Upper lobe of right lung (tissue), 1 donor: ENCODE measurements at regions not wholly inside any gene's neighbourhood (a gene's known extent, or its start where the extent isn't known, plus 50 kb on each side); places are given as distances from the start of the nearest gene placed in this dataset.
A peak's percentile ranks its signal among the peaks of the same experiment; 100 is the strongest.
"Not testable (repeated sequence)": the region's sequence is repeated elsewhere in the genome, so short reads cannot be mapped to it uniquely, and the experiment has no call there.

Experiments used
- ATAC-seq: fragments of 200-7000 bp; cut with Tn5 transposase; one replicate; pipeline ENCODE4 v1.9.1; 2020; ENCODE audit warnings: mild to moderate bottlenecking, moderate library complexity
- DNase-seq: peaks from one replicate; pipeline ENCODE4 v3.0.0-alpha.2; 2020
- H3K27ac ChIP-seq: fragments of 200-600 bp; one replicate; pipeline ENCODE4 v1.8.0; 2022
- H3K27me3 ChIP-seq: fragments of 200-600 bp; one replicate; pipeline ENCODE4 v1.8.0; 2022; ENCODE audit warnings: mild to moderate bottlenecking
- H3K36me3 ChIP-seq: fragments of 200-600 bp; one replicate; pipeline ENCODE4 v1.8.0; 2022
- H3K4me1 ChIP-seq: fragments of 200-600 bp; one replicate; pipeline ENCODE4 v1.8.0; 2022
- H3K4me3 ChIP-seq: fragments of 200-600 bp; one replicate; pipeline ENCODE4 v1.8.0; 2022; ENCODE audit warnings: mild to moderate bottlenecking
- H3K9me3 ChIP-seq: fragments of 200-600 bp; one replicate; pipeline ENCODE4 v1.8.0; 2022
- intact Hi-C: fragments of 100-400 bp; cut with DNase I; formaldehyde crosslinking; loops from one replicate; pipeline ENCODE4 v1.11.0; 2022
- TF ChIP-seq, protein P1 (sequence below): fragments of 200-600 bp; IDR thresholded peaks from one replicate; pipeline ENCODE4 v1.8.0; 2022; ENCODE audit warnings: antibody characterized with exemption
- donor health status: DM: no; HTN: yes; CAD: no; lungs with severe emphysema.

DNA sequence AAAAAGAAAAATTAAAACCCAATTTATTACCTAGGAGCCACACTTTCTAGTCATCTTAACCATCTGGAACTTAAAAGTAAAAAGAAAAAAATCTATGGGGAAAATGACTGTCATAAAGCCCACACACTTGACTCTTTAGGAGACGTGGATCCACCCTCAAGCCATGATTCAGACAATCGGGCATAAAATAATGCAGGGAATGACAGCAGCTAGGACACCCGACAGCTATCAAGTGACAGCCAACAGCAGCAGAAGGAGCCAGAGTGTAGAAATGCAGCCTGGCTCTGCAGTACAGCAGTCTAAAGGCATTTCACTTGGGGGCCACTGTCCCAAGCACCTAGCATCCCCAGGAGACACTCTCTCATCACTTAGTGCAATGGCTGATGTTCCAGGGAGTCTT is 226.9 kb downstream of the CAAP1 start:
- no peak overlapping the region for H3K27ac ChIP-seq
- ATAC-seq (no peak), DNase-seq (no peak)
- intact Hi-C loops = no loop called here
- H3K36me3 ChIP-seq = no peaks in the 10 kb centered on the region
- TF ChIP-seq, protein P1, sequence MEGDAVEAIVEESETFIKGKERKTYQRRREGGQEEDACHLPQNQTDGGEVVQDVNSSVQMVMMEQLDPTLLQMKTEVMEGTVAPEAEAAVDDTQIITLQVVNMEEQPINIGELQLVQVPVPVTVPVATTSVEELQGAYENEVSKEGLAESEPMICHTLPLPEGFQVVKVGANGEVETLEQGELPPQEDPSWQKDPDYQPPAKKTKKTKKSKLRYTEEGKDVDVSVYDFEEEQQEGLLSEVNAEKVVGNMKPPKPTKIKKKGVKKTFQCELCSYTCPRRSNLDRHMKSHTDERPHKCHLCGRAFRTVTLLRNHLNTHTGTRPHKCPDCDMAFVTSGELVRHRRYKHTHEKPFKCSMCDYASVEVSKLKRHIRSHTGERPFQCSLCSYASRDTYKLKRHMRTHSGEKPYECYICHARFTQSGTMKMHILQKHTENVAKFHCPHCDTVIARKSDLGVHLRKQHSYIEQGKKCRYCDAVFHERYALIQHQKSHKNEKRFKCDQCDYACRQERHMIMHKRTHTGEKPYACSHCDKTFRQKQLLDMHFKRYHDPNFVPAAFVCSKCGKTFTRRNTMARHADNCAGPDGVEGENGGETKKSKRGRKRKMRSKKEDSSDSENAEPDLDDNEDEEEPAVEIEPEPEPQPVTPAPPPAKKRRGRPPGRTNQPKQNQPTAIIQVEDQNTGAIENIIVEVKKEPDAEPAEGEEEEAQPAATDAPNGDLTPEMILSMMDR = no peak
- H3K4me3 ChIP-seq = no peak overlapping the region
- no peaks in the 10 kb centered on the region for H3K4me1 ChIP-seq
- no peaks in the 10 kb centered on the region for H3K27me3 ChIP-seq
- no peaks in the 10 kb centered on the region for H3K9me3 ChIP-seq

DNA sequence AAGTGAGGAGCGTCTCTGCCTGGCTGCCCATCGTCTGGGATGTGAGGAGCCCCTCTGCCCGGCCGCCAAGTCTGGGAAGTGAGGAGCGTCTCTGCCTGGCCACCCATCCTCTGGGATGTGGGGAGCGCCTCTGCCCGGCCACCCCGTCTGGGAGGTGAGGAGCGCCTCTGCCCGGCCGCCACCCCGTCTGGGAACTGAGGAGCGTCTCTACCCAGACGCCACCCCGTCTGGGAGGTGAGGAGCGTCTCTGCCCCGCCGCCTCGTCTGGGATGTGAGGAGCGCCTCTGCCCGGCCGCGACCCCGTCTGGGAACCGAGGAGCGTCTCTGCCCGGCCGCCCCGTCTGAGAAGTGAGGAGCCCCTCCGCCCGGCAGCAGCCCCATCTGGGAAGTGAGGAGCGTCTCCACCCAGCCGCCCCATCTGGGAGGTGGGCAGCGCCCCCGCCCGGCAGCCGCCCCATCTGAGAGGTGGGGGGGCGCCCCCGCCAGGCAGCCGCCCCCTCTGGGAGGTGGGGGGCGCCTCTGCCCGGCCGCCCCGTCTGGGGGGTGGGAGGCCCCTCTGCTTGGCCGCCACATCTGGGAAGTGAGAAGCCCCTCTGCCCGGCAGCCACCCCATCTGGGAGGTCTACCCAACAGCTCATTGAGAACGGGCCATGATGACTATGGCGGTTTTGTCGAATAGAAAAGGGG is 228.4 kb downstream of the CAAP1 start:
- DNase-seq, H3K36me3 ChIP-seq, intact Hi-C loops, H3K9me3 ChIP-seq, H3K4me1 ChIP-seq, H3K4me3 ChIP-seq, H3K27ac ChIP-seq, H3K27me3 ChIP-seq, ATAC-seq: not testable (repeated sequence)

DNA sequence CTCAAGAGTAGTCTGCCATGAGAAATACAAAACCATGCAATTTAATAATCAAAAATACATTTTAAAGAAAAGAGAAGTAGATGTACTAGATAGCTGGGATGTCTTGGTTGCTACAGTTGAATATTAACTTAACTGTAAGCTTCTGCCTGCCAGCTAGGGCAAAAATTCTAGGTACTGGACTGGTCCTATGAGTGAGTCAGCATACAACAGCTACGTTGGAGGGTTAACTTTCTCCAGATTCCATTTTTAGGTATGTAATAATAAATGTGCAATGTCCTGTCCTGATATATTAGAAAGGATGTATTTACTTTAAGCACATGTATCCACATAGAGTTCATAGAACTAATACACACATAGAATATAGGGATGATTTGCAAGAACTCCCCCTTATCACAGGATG is 230.1 kb downstream of the CAAP1 start:
- no peaks in the 10 kb centered on the region for H3K36me3 ChIP-seq
- TF ChIP-seq, protein P1 = no peak
- no peak overlapping the region for H3K27ac ChIP-seq
- no peak overlapping the region for H3K4me3 ChIP-seq
- no peak for DNase-seq
- intact Hi-C loops = no loop called here
- no peaks in the 10 kb centered on the region for H3K4me1 ChIP-seq
- H3K9me3 ChIP-seq = no peaks in the 10 kb centered on the region
- ATAC-seq = no peak
- H3K27me3 ChIP-seq = no peaks in the 10 kb centered on the region

DNA sequence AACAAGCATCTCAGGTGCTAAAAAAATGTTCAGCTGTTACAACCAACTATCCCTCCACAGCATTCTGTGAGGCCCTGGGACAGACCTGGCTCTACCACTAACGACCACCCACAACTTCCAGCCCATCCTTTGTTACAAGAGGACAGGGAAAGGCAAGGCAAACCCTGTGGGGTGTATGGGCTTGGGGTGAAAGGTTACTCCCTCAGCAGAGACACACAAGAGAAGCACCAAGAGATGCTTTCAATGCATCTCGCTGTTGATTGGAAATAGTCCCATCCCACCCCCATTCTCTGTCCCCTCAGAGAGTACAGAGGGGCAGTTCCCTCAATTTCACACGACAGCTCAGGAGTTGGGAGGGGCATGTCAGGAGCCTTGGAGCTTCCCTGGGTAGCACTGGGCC is 234.1 kb downstream of the CAAP1 start:
- ATAC-seq = no peak
- DNase-seq = no peak
- intact Hi-C loops = no loop called here
- Histone ChIP-seq H3K27me3 (no peaks in the 10 kb centered on the region), H3K36me3 (no peaks in the 10 kb centered on the region), H3K4me1 (no peaks in the 10 kb centered on the region), H3K27ac (no peak overlapping the region), H3K4me3 (no peak overlapping the region), H3K9me3 (no peaks in the 10 kb centered on the region)
- TF ChIP-seq, protein P1 = no peak

DNA sequence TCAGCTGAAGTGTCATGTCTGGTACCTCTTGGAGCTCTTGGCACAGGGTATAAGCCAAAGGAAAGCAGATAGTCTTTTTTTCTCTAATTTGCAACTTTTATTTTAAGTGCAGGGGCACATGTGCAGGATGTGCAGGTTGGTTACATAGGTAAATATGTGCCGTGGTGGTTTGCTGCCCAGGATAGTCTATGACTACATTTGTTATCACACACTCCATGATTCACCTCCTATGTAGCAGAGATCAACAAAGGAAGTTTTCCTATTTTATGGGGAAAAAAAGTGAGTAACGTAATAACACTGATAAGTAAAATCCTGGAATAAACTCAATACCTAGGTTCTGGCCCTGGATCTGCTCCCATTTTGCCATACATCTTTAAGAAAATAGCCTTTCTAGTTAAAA is 234.6 kb downstream of the CAAP1 start:
- Histone ChIP-seq H3K4me3 (no peak overlapping the region), H3K4me1 (no peaks in the 10 kb centered on the region), H3K27ac (no peak overlapping the region), H3K27me3 (no peaks in the 10 kb centered on the region), H3K9me3 (no peaks in the 10 kb centered on the region), H3K36me3 (no peaks in the 10 kb centered on the region)
- intact Hi-C loops = no loop called here
- TF ChIP-seq, protein P1 = no peak
- DNase-seq (no peak), ATAC-seq (no peak)

DNA sequence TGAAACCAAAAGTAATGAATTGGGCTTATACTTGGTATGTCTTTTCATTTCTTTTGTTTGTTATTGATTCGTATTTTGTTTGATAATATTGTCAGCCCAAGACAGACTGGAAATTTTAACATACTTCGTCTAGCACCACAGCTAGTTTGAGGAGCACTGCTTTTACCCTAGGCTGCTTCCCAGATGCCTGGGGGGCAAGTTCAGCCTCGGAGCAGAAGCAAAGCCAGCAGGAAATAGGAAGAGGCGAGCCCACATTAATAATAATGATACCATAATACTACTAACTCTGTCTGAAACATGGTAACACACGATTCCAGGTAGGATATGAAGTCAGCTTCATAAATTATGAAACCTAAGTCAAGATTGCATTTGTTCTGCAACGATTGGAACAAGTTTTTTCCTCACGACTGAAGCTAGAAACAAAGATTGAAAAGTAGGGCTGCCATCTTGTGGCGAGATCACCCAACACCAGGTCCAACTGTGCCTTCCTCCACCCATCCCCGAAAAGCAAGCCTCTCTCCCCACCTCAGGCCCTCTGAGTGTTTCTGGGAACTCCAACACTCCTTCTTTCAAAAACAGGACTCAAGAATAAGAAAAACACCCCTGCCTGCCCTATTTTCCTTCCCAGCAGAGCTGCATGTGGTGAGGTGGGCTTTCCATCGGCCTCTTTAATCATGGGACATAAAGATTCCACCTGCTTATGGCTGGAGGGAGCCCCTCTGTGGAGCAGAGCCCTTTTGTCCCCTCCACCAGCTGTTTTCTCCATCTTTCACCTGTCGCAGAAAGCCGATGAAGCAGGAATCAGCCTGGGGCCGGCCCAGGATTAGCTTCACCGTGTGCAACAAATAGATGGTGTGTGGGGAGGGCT is 236.4 kb downstream of the CAAP1 start:
- no peak overlapping the region for H3K4me3 ChIP-seq

More for the DNA sequence above, 236.4 kb downstream of the CAAP1 start:
- Histone ChIP-seq H3K27ac (no peak overlapping the region), H3K27me3 (no peaks in the 10 kb centered on the region), H3K9me3 (no peaks in the 10 kb centered on the region), H3K4me1 (no peaks in the 10 kb centered on the region), H3K36me3 (no peaks in the 10 kb centered on the region)
- TF ChIP-seq, protein P1 = peak; percentile 44
- intact Hi-C loops = no loop called here
- ATAC-seq (peak; percentile 60), DNase-seq (no peak)
